NOMO-1 (cell line): ENCODE measurements at regions not wholly inside any gene's neighbourhood (a gene's known extent, or its start where the extent isn't known, plus 50 kb on each side); places are given as distances from the start of the nearest gene placed in this dataset.

Experiments used
- DNase-seq, 2 experiments: peaks; one replicate each; lab custom pipeline; 2025; ENCODE audit not compliant: unreplicated experiment in 2 of 2; lab: John Stamatoyannopoulos, UW

GRCh38 chrX:124518885-124519284, 172.5 kb downstream of the SH2D1A start:
- DNase-seq = no peak

- no peak for DNase-seq
These were observed 178.5 kb downstream of the SH2D1A start for GRCh38 chrX:124524852-124525251.

- no peak for DNase-seq
These were observed 183.4 kb downstream of the SH2D1A start for GRCh38 chrX:124529786-124530185.

GRCh38 chrX:124530803-124531202, 184.4 kb downstream of the SH2D1A start:
- no peak for DNase-seq

- no peak for DNase-seq
These were observed 188.2 kb downstream of the SH2D1A start for GRCh38 chrX:124534536-124534935.

- DNase-seq = no peak
These were observed 194.1 kb downstream of the SH2D1A start for GRCh38 chrX:124540474-124540873.

GRCh38 chrX:124548571-124548970, 202.2 kb downstream of the SH2D1A start:
- no peak for DNase-seq

- DNase-seq = no peak
These were observed 208.8 kb downstream of the SH2D1A start for GRCh38 chrX:124555036-124555595.

GRCh38 chrX:124557976-124558375, 211.6 kb downstream of the SH2D1A start:
- no peak for DNase-seq

GRCh38 chrX:124573468-124573867, 227.1 kb downstream of the SH2D1A start:
- DNase-seq = no peak

- no peak for DNase-seq
These were observed 246.4 kb downstream of the SH2D1A start for GRCh38 chrX:124592744-124593143.

GRCh38 chrX:124594017-124594651, 247.8 kb downstream of the SH2D1A start:
- no peak for DNase-seq

GRCh38 chrX:124605511-124605910, 259.1 kb downstream of the SH2D1A start:
- no peak for DNase-seq

- DNase-seq = no peak
These were observed 260.4 kb downstream of the SH2D1A start for GRCh38 chrX:124606724-124607123.

GRCh38 chrX:124619710-124620109, 273.3 kb downstream of the SH2D1A start:
- no peak for DNase-seq

GRCh38 chrX:124634363-124634762, 288.0 kb downstream of the SH2D1A start:
- no peak for DNase-seq

GRCh38 chrX:124641737-124642491, 295.6 kb downstream of the SH2D1A start:
- DNase-seq = no peak

GRCh38 chrX:124646403-124646802, 300.0 kb downstream of the SH2D1A start:
- DNase-seq = no peak

GRCh38 chrX:124651031-124651430, 304.7 kb downstream of the SH2D1A start:
- no peak for DNase-seq

GRCh38 chrX:124665621-124666400, 319.4 kb downstream of the SH2D1A start:
- no peak for DNase-seq

- no peak for DNase-seq
These were observed 332.8 kb downstream of the SH2D1A start for GRCh38 chrX:124679199-124679598.
